Activated naive CD8-positive, alpha-beta T cell treated with anti-CD3 and anti-CD28 coated beads, Interleukin-2, amount 10 ng/mL, durations not matched to agents 7 days and 5 days (primary cell): ENCODE measurements at regions not wholly inside any gene's neighbourhood (a gene's known extent, or its start where the extent isn't known, plus 50 kb on each side); places are given as distances from the start of the nearest gene placed in this dataset.
"Not testable (repeated sequence)": the region's sequence is repeated elsewhere in the genome, so short reads cannot be mapped to it uniquely, and the experiment has no call there.

Experiments used
- ATAC-seq: fragments of 150-1000 bp; cut with Tn5 transposase; one replicate; pipeline ENCODE4 v1.10.0; 2021; ENCODE audit warnings: low read depth, moderate library complexity
- POLR2A ChIA-PET: fragments of 350-600 bp; sonication (Branson Sonifier 250); formaldehyde crosslinking; loops from one replicate; lab custom pipeline; 2021; ENCODE audit warnings: antibody characterized with exemption; lab: Charles Lee
- DNase-seq: peaks from one replicate; pipeline ENCODE4 v3.0.0; 2021
- H3K27ac Mint-ChIP-seq: one replicate; pipeline ENCODE4 v1.8.0; 2022; ENCODE audit warnings: mild to moderate bottlenecking, mixed read lengths
- H3K27me3 Mint-ChIP-seq: one replicate; pipeline ENCODE4 v1.8.0; 2022; ENCODE audit warnings: mild to moderate bottlenecking, moderate library complexity, mixed read lengths
- H3K36me3 Mint-ChIP-seq: one replicate; pipeline ENCODE4 v1.8.0; 2021; ENCODE audit warnings: mild to moderate bottlenecking, mixed read lengths
- H3K4me1 Mint-ChIP-seq: one replicate; pipeline ENCODE4 v1.8.0; 2021; ENCODE audit warnings: mixed read lengths
- H3K4me3 Mint-ChIP-seq: one replicate; pipeline ENCODE4 v1.8.0; 2022; ENCODE audit warnings: mild to moderate bottlenecking, moderate library complexity, mixed read lengths
- H3K9me3 Mint-ChIP-seq: one replicate; pipeline ENCODE4 v1.8.0; 2021; ENCODE audit warnings: mixed read lengths

- H3K36me3 Mint-ChIP-seq, H3K27ac Mint-ChIP-seq, H3K4me3 Mint-ChIP-seq, POLR2A ChIA-PET, DNase-seq, H3K9me3 Mint-ChIP-seq, ATAC-seq, H3K4me1 Mint-ChIP-seq: not testable (repeated sequence)
- peaks cover 13% of the 10 kb centered on the region for H3K27me3 Mint-ChIP-seq
Measured at GRCh38 chr3:195999176-195999575, 82.7 kb downstream of the TFRC start.

- H3K36me3 Mint-ChIP-seq, H3K27me3 Mint-ChIP-seq, DNase-seq, H3K27ac Mint-ChIP-seq, H3K9me3 Mint-ChIP-seq, POLR2A ChIA-PET, ATAC-seq, H3K4me3 Mint-ChIP-seq, H3K4me1 Mint-ChIP-seq: not testable (repeated sequence)
Measured at GRCh38 chr3:195996314-195996713, 85.6 kb downstream of the TFRC start.

DNA sequence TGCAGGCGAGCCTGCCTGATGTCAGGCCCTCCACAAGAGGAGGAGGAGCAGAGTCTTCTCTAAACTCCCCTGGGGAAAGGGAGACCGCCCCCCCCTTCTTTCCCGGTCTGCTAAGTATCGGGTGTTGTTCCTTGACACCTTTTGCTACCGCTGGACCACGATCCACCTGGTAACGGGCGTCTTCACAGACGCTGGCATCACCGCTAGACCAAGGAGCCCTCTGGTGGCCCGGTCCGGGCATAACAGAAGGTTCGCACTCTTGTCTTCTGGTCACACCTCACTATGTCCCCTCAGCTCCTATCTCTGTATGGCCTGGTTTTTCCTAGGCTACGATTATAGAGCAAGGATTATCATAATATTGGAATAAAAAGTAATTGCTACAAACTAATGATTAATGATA lies 86.0 kb upstream of the TNK2 start:
- ATAC-seq, H3K27ac Mint-ChIP-seq, H3K36me3 Mint-ChIP-seq, H3K27me3 Mint-ChIP-seq, H3K9me3 Mint-ChIP-seq, POLR2A ChIA-PET, H3K4me3 Mint-ChIP-seq, H3K4me1 Mint-ChIP-seq: not testable (repeated sequence)
- peak; percentile 56 for DNase-seq

- POLR2A ChIA-PET, ATAC-seq, H3K27ac Mint-ChIP-seq, H3K4me1 Mint-ChIP-seq, H3K27me3 Mint-ChIP-seq, H3K4me3 Mint-ChIP-seq, H3K36me3 Mint-ChIP-seq, DNase-seq, H3K9me3 Mint-ChIP-seq: not testable (repeated sequence)
Measured at GRCh38 chr3:195993671-195994070, 85.3 kb upstream of the TNK2 start.

GRCh38 chr3:195992956-195993595 lies 84.7 kb upstream of the TNK2 start:
- H3K4me1 Mint-ChIP-seq, result not testable (repeated sequence)

DNA sequence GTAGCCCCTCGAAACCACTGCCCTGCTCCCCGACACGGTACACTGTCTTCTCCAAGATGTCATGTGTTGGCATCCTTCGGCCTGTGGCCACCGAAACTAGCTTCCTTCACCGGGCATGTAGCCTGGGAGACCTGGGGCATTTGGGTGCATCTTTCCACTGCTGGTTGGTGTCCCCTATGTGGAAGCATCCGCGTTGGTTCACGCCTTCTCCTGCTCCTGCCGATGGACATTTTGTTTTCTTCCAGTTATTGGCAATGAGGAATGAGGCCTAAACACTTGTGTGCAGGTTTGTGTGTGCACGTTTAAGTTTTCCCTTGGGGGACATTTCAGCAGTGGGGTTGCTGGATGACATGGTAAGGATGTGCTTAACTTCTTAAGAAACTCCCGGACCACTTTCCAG lies 83.6 kb upstream of the TNK2 start:
- H3K27me3 Mint-ChIP-seq, POLR2A ChIA-PET, H3K4me3 Mint-ChIP-seq, H3K9me3 Mint-ChIP-seq, H3K36me3 Mint-ChIP-seq, ATAC-seq, H3K4me1 Mint-ChIP-seq, H3K27ac Mint-ChIP-seq: not testable (repeated sequence)
- DNase-seq, result peak; percentile 26

More at GRCh38 chr3:195992956-195993595, 84.7 kb upstream of the TNK2 start:
- peak; percentile 23 for DNase-seq
- H3K36me3 Mint-ChIP-seq, H3K27ac Mint-ChIP-seq, H3K9me3 Mint-ChIP-seq, H3K27me3 Mint-ChIP-seq, H3K4me3 Mint-ChIP-seq, ATAC-seq, POLR2A ChIA-PET: not testable (repeated sequence)

- DNase-seq, POLR2A ChIA-PET, H3K4me1 Mint-ChIP-seq, ATAC-seq, H3K9me3 Mint-ChIP-seq, H3K27me3 Mint-ChIP-seq, H3K27ac Mint-ChIP-seq, H3K36me3 Mint-ChIP-seq: not testable (repeated sequence)
- peak overlapping the region; percentile 78 for H3K4me3 Mint-ChIP-seq
Measured at GRCh38 chr3:195991243-195991642, 82.9 kb upstream of the TNK2 start.

DNA sequence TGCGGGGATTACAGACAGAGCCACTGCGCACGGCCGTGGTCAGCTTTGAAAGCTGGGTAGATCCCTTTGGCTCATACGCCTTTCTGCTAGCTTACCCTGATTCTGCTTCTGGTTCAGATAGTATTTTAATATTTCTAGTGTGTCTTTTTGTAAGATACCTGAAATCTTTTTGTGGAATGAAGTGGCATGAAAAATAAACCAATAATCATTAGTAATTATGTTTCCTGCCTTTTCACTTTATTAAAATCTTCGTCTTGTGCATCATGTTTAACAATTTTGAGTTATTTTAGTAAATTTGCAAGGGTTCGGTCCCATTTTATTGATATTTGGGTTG lies 82.5 kb upstream of the TNK2 start:
- peak overlapping the region; percentile 56 for H3K27ac Mint-ChIP-seq
- H3K4me1 Mint-ChIP-seq, POLR2A ChIA-PET, H3K36me3 Mint-ChIP-seq, H3K9me3 Mint-ChIP-seq, DNase-seq, H3K27me3 Mint-ChIP-seq, ATAC-seq: not testable (repeated sequence)
- peak overlapping the region; percentile 78 for H3K4me3 Mint-ChIP-seq

- H3K27me3 Mint-ChIP-seq, H3K9me3 Mint-ChIP-seq, POLR2A ChIA-PET, H3K4me1 Mint-ChIP-seq, H3K36me3 Mint-ChIP-seq: not testable (repeated sequence)
- peak overlapping the region; percentile 56 for H3K27ac Mint-ChIP-seq
- peak overlapping the region; percentile 78 for H3K4me3 Mint-ChIP-seq
- ATAC-seq (peak; percentile 93), DNase-seq (peak; percentile 98)
Measured at GRCh38 chr3:195989921-195990840, 81.8 kb upstream of the TNK2 start.

DNA sequence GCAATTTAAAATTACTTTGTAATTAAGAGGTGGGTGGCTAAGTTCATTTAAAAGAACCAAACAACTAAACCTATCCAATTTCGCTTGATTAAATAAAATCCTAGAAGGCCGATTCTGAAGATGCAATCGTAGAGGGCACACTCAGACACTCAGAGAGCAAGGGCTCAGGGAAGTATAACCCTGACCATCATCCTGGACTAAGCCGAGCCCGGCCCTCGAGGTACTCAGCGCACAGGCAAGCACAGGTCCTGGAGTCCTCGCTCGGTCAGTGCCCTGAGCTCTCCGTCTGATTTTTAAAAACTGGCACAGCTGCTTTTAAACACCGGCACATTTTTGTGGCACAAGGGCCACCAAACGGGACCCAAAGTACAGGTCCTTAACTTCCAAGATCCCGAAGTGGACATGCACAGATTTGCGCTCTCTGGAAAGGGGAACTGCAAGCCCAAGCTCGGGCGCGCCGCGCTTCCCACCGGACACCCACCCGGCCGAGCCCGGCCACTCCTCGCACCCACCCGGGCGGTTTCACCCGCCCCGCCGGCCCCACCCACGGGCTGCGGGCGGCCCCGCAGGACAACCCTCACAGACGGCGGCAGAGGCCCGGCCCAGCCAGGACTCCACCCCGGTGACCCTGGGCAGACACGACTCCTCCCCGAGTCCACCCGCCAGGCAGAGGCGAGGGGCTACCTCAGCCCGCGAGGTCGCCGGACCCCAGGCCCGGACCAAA lies 81.0 kb upstream of the TNK2 start:
- H3K27me3 Mint-ChIP-seq, H3K4me1 Mint-ChIP-seq, H3K27ac Mint-ChIP-seq, POLR2A ChIA-PET, H3K36me3 Mint-ChIP-seq, H3K4me3 Mint-ChIP-seq, H3K9me3 Mint-ChIP-seq: not testable (repeated sequence)
- ATAC-seq (peak; percentile 39), DNase-seq (peak; percentile 64)

DNA sequence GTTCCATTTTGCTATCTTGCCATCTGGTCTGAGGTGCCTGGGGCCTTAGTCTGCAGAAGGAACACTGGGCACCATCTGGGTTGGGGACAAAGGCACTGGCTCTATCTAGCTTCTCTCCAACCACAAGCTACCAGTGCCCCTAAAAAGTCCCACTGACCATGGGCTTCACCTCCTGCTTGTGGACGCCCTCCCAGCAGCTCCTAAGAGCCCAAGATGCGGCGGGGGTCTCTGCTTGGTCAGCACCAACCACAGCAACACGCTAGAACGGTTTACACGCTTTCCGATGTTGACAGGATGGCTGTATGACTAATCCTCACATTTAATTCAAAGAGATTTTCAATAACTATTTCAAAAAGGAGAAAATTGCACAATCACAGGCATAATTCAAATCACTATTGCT lies 80.4 kb upstream of the TNK2 start:
- H3K4me3 Mint-ChIP-seq, ATAC-seq, H3K9me3 Mint-ChIP-seq, H3K27me3 Mint-ChIP-seq, H3K4me1 Mint-ChIP-seq, POLR2A ChIA-PET, H3K36me3 Mint-ChIP-seq, DNase-seq, H3K27ac Mint-ChIP-seq: not testable (repeated sequence)

DNA sequence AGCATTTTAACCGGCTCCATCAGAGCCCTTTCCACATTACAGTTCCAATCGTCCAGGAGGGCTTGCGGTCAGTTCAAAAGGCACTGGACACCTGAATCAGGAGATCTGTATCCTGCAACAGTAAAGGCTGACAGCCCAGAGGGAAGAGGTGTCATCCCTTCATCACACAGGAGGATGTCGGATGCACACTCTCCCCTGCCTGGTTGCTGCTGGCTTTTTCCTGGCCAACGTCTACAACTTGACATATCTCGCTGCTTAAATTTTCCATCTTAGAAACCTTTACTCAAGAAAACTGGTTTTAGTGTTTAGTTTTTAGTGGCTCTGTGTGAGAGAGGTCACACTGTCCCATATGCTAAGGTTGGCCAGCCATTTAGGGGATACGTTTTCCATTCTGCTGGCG lies 78.7 kb upstream of the TNK2 start:
- H3K27ac Mint-ChIP-seq, H3K9me3 Mint-ChIP-seq, POLR2A ChIA-PET, H3K4me1 Mint-ChIP-seq, H3K36me3 Mint-ChIP-seq, DNase-seq, H3K4me3 Mint-ChIP-seq, H3K27me3 Mint-ChIP-seq, ATAC-seq: not testable (repeated sequence)

- H3K27ac Mint-ChIP-seq, H3K27me3 Mint-ChIP-seq, H3K36me3 Mint-ChIP-seq, H3K9me3 Mint-ChIP-seq, DNase-seq, POLR2A ChIA-PET, H3K4me1 Mint-ChIP-seq, H3K4me3 Mint-ChIP-seq, ATAC-seq: not testable (repeated sequence)
Measured at GRCh38 chr3:195986576-195986975, 78.2 kb upstream of the TNK2 start.
